K562 (cell line): ENCODE measurements at regions not wholly inside any gene's neighbourhood (a gene's known extent, or its start where the extent isn't known, plus 50 kb on each side); places are given as distances from the start of the nearest gene placed in this dataset.
A peak's percentile ranks its signal among the peaks of the same experiment; 100 is the strongest.

Source experiments
- BDP1 ChIP-seq: IDR thresholded peaks from 3 replicates; pipeline ENCODE4 v1.6.1; 2011; ENCODE audit not compliant: insufficient read length, insufficient read depth
- BRF1 ChIP-seq: IDR thresholded peaks from 3 replicates; pipeline ENCODE4 v1.6.1; 2011; ENCODE audit warnings: borderline replicate concordance, mild to moderate bottlenecking; ENCODE audit not compliant: insufficient read length; ENCODE audit errors: extremely low read depth
- CBFA2T3 ChIP-seq: fragments of 450-650 bp; IDR thresholded peaks from 2 replicates; pipeline ENCODE4 v1.6.1; 2017
- HNRNPLL ChIP-seq: fragments of 200-400 bp; formaldehyde crosslinking; IDR thresholded peaks from 2 replicates; pipeline ENCODE4 v1.6.1; 2017; ENCODE audit warnings: low read length, low read depth, mild to moderate bottlenecking; ENCODE audit not compliant: poor library complexity, severe bottlenecking
- KAT2B ChIP-seq: IDR thresholded peaks from one replicate; pipeline ENCODE4 v1.6.1; 2012; ENCODE audit warnings: low read depth, mild to moderate bottlenecking, control low read depth, inconsistent platforms, low read length, moderate library complexity
- KLF6 ChIP-seq: fragments of 250-450 bp; sonication (Bioruptor Pico); IDR thresholded peaks from 2 replicates; pipeline ENCODE4 v1.4.0; 2020; ENCODE audit warnings: mild to moderate bottlenecking, moderate library complexity, borderline replicate concordance
- MAFK ChIP-seq: IDR thresholded peaks from 2 replicates; pipeline ENCODE4 v1.6.1; 2011; ENCODE audit warnings: low read length, improper control_type of control experiment
- MCM5 ChIP-seq: fragments of 450-650 bp; IDR thresholded peaks from 2 replicates; pipeline ENCODE4 v1.6.1; 2016; ENCODE audit warnings: low read depth
- MCM7 ChIP-seq, 2 experiments: fragments of 450-650 bp; IDR thresholded peaks; 2 replicates each; pipeline ENCODE4 v1.6.1; 2016 to 2018
- MYNN ChIP-seq, 2 experiments: sonication (generic); formaldehyde crosslinking in 1 of 2; IDR thresholded peaks; 2 replicates each; pipeline versions ENCODE4 v1.5.0 to v1.6.1; 2016 to 2020; ENCODE audit warnings: antibody characterized with exemption in 1 of 2, missing genetic modification reagents in 1 of 2
- NCOR1 ChIP-seq: fragments of 450-650 bp; IDR thresholded peaks from 2 replicates; pipeline ENCODE4 v1.6.1; 2016; ENCODE audit warnings: mild to moderate bottlenecking, moderate library complexity
- PHF21A ChIP-seq: fragments of 450-650 bp; IDR thresholded peaks from 2 replicates; pipeline ENCODE4 v1.6.1; 2017; ENCODE audit warnings: low read depth, borderline replicate concordance
- PRDM10 ChIP-seq: fragments of 450-650 bp; IDR thresholded peaks from 2 replicates; pipeline ENCODE4 v1.6.1; 2018; ENCODE audit not compliant: partially characterized antibody
- PRPF4 ChIP-seq: fragments of 200-400 bp; formaldehyde crosslinking; IDR thresholded peaks from one replicate; pipeline ENCODE4 v1.6.1; 2017; ENCODE audit warnings: low read length, low read depth, mild to moderate bottlenecking; ENCODE audit not compliant: insufficient read depth, poor library complexity, severe bottlenecking
- SMARCB1 ChIP-seq: IDR thresholded peaks from 2 replicates; pipeline ENCODE4 v1.6.1; 2011; ENCODE audit warnings: improper control_type of control experiment, low read depth; ENCODE audit not compliant: insufficient read length
- THRB ChIP-seq: fragments of 450-650 bp; formaldehyde crosslinking; conservative IDR thresholded peaks from 2 replicates; pipeline ENCODE4 v1.4.0; 2022; ENCODE audit warnings: mild to moderate bottlenecking, missing genetic modification characterization
- ZBTB33 ChIP-seq: sonication (generic); formaldehyde crosslinking; IDR thresholded peaks from 2 replicates; pipeline ENCODE4 v1.8.1; 2023; ENCODE audit warnings: mild to moderate bottlenecking, missing genetic modification reagents
- ZC3H8 ChIP-seq: fragments of 450-650 bp; IDR thresholded peaks from 2 replicates; pipeline ENCODE4 v1.6.1; 2017
- ZNF280B ChIP-seq: fragments of 250-450 bp; sonication (Bioruptor Pico); IDR thresholded peaks from 2 replicates; pipeline ENCODE4 v1.5.1; 2021; ENCODE audit warnings: mild to moderate bottlenecking
- ZNF324 ChIP-seq: fragments of 250-450 bp; sonication (Bioruptor Pico); IDR thresholded peaks from 2 replicates; pipeline ENCODE4 v1.4.0; 2020; ENCODE audit warnings: mild to moderate bottlenecking
- ZNF436 ChIP-seq: fragments of 250-450, 450-650 bp; sonication (Bioruptor Pico); formaldehyde crosslinking; IDR thresholded peaks from 2 replicates; pipeline ENCODE4 v1.7.0; 2020; ENCODE audit warnings: mild to moderate bottlenecking
- ZNF507 ChIP-seq: conservative IDR thresholded peaks from 2 replicates; pipeline ENCODE4 v1.6.1; 2017; ENCODE audit warnings: missing genetic modification characterization, missing compliant biosample characterization

- TF ChIP-seq PRPF4 (no peak), MYNN (IDR thresholded peaks at IDR 0.05) (no peak), MYNN (CRISPR knock-in tag; IDR thresholded peaks at IDR 0.05) (no peak), KLF6 (CRISPR knock-in tag) (no peak), NCOR1 (no peak), ZC3H8 (no peak), THRB (CRISPR knock-in tag) (no peak), PHF21A (no peak), CBFA2T3 (no peak), MCM7 (IDR thresholded peaks at IDR 0.05) (no peak), PRDM10 (no peak), ZNF507 (no peak), ZNF280B (CRISPR knock-in tag) (no peak), BDP1 (no peak), MCM5 (no peak), HNRNPLL (no peak), ZBTB33 (CRISPR knock-in tag) (no peak; the same call in 1 of the 2 replicates), MAFK (peak; percentile 95), ZNF436 (no peak), ZNF324 (CRISPR knock-in tag) (no peak), BRF1 (no peak), KAT2B (no peak), SMARCB1 (no peak)
Observed at GRCh38 chr6:28769626-28770402, 154.0 kb downstream of the TRIM27 start (continued).
